GM12892 (cell line): ENCODE measurements at regions not wholly inside any gene's neighbourhood (a gene's known extent, or its start where the extent isn't known, plus 50 kb on each side); places are given as distances from the start of the nearest gene placed in this dataset.

ENCODE experiments used
- POLR2A ChIP-seq: IDR thresholded peaks from 2 replicates; pipeline ENCODE4 v1.6.1; 2011; ENCODE audit warnings: low read depth, low read length, control low read depth
- POLR2AphosphoS5 ChIP-seq: IDR thresholded peaks from 2 replicates; pipeline ENCODE4 v1.6.1; 2011; ENCODE audit warnings: low read depth, low read length, control low read depth

DNA sequence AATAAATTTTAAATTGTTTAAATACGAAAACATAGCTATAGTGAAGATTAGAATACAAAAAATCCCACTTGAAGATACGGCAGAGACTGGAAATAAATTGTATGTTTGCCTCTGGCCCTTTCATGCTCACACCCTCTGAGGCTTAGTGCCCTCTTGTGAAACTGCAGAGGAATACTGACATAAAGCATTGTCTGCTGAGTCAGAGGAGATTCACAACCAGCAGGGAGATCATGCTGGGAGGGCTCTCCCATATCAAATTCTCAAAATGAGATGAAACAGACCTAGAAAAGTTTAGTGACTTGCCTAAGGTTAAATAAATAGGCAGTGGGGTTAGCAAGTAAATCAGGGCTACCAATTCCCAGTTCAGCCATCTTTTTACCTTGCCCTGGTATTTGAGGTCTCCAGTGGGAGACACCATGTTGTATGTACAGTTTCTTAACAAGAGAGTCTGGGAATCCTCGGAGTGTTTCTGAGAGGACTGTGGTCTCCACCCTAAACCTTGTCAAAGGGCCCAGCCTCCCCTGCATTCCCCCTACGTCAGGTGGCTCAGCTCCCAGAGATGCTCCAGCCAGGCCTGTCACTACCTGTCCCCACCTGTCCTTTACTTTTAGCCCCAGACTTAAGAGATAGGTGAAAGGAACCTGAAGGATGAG lies 581.4 kb upstream of the DIPK2B start:
- TF ChIP-seq POLR2A = no peak
- TF ChIP-seq POLR2AphosphoS5 = no peak
